ENCODE measurements at regions not wholly inside any gene's neighbourhood (a gene's known extent, or its start where the extent isn't known, plus 50 kb on each side); places are given as distances from the start of the nearest gene placed in this dataset.

DNA sequence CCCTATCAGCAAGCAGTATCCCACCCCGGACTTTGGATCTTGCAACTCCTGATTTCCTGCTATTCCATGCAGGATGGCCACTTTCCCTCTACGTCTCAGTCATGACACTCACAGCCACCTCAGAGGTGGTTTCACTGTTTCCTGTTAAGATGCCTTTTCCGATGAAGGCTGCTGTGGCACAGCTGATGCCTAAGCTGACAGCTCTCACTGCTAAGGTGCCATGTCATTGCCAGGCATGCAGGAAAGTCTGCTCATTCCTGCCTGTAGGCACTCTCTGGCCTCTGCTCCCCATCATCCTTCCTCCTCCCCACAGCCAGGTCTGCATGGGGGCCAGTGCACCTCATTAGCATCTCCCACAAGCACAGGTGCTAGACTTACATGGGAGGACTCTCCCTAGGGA, 173.0 kb downstream of the CBLN1 start:
- ChIA-PET POLR2A (no interaction called here), CTCF (interaction anchor here (1.2 kb wide), 1 partner anchor 422 kb away, joined by 3 read pairs; no protein-coding TSS in a partner anchor)
- no peaks in the 10 kb centered on the region for H3K27me3 ChIP-seq (ENCODE audit: control insufficient read depth, insufficient read depth, low read length)
- no peak for DNase-seq (ENCODE audit: low read depth)
- H3K4me3 ChIP-seq (ENCODE audit: low read depth, low read length): no peak overlapping the region
- TF ChIP-seq, protein P1, sequence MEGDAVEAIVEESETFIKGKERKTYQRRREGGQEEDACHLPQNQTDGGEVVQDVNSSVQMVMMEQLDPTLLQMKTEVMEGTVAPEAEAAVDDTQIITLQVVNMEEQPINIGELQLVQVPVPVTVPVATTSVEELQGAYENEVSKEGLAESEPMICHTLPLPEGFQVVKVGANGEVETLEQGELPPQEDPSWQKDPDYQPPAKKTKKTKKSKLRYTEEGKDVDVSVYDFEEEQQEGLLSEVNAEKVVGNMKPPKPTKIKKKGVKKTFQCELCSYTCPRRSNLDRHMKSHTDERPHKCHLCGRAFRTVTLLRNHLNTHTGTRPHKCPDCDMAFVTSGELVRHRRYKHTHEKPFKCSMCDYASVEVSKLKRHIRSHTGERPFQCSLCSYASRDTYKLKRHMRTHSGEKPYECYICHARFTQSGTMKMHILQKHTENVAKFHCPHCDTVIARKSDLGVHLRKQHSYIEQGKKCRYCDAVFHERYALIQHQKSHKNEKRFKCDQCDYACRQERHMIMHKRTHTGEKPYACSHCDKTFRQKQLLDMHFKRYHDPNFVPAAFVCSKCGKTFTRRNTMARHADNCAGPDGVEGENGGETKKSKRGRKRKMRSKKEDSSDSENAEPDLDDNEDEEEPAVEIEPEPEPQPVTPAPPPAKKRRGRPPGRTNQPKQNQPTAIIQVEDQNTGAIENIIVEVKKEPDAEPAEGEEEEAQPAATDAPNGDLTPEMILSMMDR (IDR thresholded peaks at IDR 0.05; ENCODE audit: insufficient read depth, low read depth, low read length): no peak
- no peaks in the 10 kb centered on the region for H3K36me3 ChIP-seq (ENCODE audit: control insufficient read depth, insufficient read depth, low read length)

DNA sequence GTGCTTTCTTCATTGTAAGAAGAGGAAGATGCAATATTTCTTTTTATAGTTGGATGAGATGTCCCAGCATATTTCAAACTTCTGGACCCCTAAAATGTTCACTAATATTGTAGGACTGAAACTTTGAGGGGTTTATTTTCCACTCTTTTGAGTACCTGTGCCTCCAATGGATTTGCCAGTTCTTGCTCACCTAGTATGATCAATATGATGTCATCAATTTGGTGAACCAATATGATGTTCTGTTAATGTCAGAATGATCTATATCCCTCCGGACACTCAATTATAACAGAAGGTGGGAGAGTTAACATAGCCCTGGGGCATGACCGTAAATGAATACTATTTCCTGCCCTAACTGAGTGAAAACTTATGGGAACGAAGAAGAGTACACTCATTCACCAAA, 178.3 kb downstream of the CBLN1 start:
- Histone ChIP-seq H3K4me3 (ENCODE audit: low read depth, low read length) (no peak overlapping the region), H3K27me3 (ENCODE audit: control insufficient read depth, insufficient read depth, low read length) (no peaks in the 10 kb centered on the region), H3K36me3 (ENCODE audit: control insufficient read depth, insufficient read depth, low read length) (no peaks in the 10 kb centered on the region)
- no peak for DNase-seq (ENCODE audit: low read depth)
- TF ChIP-seq, protein P1 (IDR thresholded peaks at IDR 0.05; ENCODE audit: insufficient read depth, low read depth, low read length): no peak
- CTCF ChIA-PET: no interaction called here
- POLR2A ChIA-PET: no interaction called here

DNA sequence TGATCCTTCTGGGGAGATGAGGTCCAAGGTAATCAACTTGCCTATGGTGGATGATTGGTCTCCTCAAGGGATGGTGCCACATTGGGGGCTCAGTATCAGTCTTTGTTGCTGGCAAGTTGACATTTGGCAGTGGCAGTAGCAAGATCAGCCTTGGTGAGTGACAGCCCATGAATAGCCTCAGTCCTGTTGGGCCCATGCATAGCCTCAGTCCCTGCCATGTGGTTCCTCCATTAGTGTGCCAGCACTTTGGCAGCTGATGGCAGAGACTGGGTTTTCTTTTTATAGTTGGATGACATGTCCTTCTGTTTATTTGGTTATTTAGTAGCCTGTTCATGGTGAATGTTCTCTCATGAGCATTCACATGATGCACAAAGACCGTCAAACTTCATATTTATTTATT, 179.6 kb downstream of the CBLN1 start:
- Histone ChIP-seq H3K27me3 (ENCODE audit: control insufficient read depth, insufficient read depth, low read length) (no peaks in the 10 kb centered on the region), H3K4me3 (ENCODE audit: low read depth, low read length) (no peak overlapping the region), H3K36me3 (ENCODE audit: control insufficient read depth, insufficient read depth, low read length) (no peaks in the 10 kb centered on the region)
- ChIA-PET POLR2A (no interaction called here), CTCF (no interaction called here)
- TF ChIP-seq, protein P1 (IDR thresholded peaks at IDR 0.05; ENCODE audit: insufficient read depth, low read depth, low read length): no peak
- no peak for DNase-seq (ENCODE audit: low read depth)

DNA sequence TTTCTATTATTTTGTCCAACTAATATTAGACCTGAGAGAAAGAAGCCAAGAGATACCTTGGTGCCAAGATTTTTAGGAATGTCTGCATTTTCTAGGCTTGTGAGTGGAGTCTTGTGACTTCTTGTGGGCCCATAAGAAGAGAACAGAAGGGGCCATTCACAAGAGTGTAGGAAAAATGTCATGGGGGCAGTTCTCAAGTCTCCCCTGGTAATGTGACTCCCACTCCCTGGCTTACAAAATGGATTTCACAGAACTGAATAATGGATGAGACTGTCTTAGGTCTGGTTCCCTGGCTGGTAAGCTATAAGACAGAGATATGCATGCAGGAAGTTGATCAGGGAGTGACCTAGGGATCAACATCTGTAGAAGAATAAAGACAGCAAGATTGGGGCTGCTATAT, 181.3 kb downstream of the CBLN1 start:
- DNase-seq (ENCODE audit: low read depth): no peak
- Histone ChIP-seq H3K36me3 (ENCODE audit: control insufficient read depth, insufficient read depth, low read length) (no peaks in the 10 kb centered on the region), H3K27me3 (ENCODE audit: control insufficient read depth, insufficient read depth, low read length) (no peaks in the 10 kb centered on the region), H3K4me3 (ENCODE audit: low read depth, low read length) (no peak overlapping the region)
- CTCF ChIA-PET: no interaction called here
- POLR2A ChIA-PET: no interaction called here
- TF ChIP-seq, protein P1 (IDR thresholded peaks at IDR 0.05; ENCODE audit: insufficient read depth, low read depth, low read length): no peak

DNA sequence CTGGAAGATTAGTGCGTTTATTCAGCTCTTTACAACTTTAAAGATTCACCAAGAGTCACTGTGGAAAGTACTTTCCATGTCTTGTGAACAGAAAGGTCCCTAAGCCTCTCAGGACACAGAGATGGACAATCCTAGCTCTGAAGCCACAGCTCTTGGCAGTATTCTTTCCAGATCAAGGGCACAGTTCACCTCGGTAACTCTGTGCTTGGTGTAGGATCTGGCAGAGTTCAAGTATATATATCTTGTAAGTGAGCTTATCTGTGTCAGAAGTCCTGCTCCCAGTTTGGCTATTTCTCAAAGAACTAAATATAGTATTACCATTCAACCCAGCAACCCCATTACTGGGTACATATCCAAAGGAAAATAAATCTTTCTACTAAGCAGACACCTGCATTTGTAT, 183.7 kb downstream of the CBLN1 start:
- H3K36me3 ChIP-seq (ENCODE audit: control insufficient read depth, insufficient read depth, low read length): no peaks in the 10 kb centered on the region
- H3K27me3 ChIP-seq (ENCODE audit: control insufficient read depth, insufficient read depth, low read length): no peaks in the 10 kb centered on the region
- POLR2A ChIA-PET: no interaction called here
- TF ChIP-seq, protein P1 (IDR thresholded peaks at IDR 0.05; ENCODE audit: insufficient read depth, low read depth, low read length): no peak
- no peak overlapping the region for H3K4me3 ChIP-seq (ENCODE audit: low read depth, low read length)
- no peak for DNase-seq (ENCODE audit: low read depth)
- CTCF ChIA-PET: interaction anchor here (0.7 to 0.8 kb wide), 2 partner anchors 11 to 12 kb away, joined by 3 read pairs; no protein-coding TSS in a partner anchor

Data from BJ (cell line).